ENCODE measurements at regions not wholly inside any gene's neighbourhood (a gene's known extent, or its start where the extent isn't known, plus 50 kb on each side); places are given as distances from the start of the nearest gene placed in this dataset.

GRCh38 chr14:42047421-42048055, 440.9 kb downstream of the LRFN5 start:
- DNase-seq = no peak
- Histone ChIP-seq H2BK5ac (ENCODE audit: low read depth, low read length, poor library complexity) (no peak overlapping the region), H3K79me2 (ENCODE audit: control insufficient read depth, insufficient read depth, low read length, poor library complexity) (no peaks in the 10 kb centered on the region), H4K91ac (ENCODE audit: low read depth, low read length) (no peak overlapping the region), H2BK12ac (ENCODE audit: low read length) (no peak overlapping the region), H2AK5ac (ENCODE audit: low read length) (no peak overlapping the region), H3K27me3 (ENCODE audit: insufficient read depth, low read length) (no peaks in the 10 kb centered on the region), H2BK120ac (ENCODE audit: insufficient read depth, low read length, poor library complexity) (no peak overlapping the region), H3K4ac (ENCODE audit: low read depth, low read length) (no peak overlapping the region), H3K79me1 (ENCODE audit: low read length) (no peaks in the 10 kb centered on the region), H3K18ac (ENCODE audit: low read length) (no peak overlapping the region), H3K4me1 (ENCODE audit: control insufficient read depth in 1 of 2, insufficient read depth in 2 of 2, low read length in 2 of 2) (no peaks in the 10 kb centered on the region), H2AFZ (ENCODE audit: insufficient read depth, low read length, poor library complexity) (no peak overlapping the region), H3K23ac (ENCODE audit: low read length) (no peak overlapping the region), H3K4me3 (ENCODE audit: low read depth, low read length) (no peak overlapping the region), H4K8ac (ENCODE audit: low read depth, low read length) (no peak overlapping the region), H3K4me2 (ENCODE audit: low read length) (no peak overlapping the region), H3K36me3 (ENCODE audit: control insufficient read depth in 1 of 2, insufficient read depth in 2 of 2, low read length in 2 of 2) (no peaks in the 10 kb centered on the region), H3K14ac (ENCODE audit: low read length) (no peak overlapping the region), H3K9ac (ENCODE audit: low read length) (no peak overlapping the region), H3K9me3 (ENCODE audit: insufficient read depth, low read depth, low read length) (no peaks in the 10 kb centered on the region), H3K27ac (ENCODE audit: low read depth, low read length) (no peak overlapping the region), H4K12ac (ENCODE audit: low read depth, low read length) (no peak overlapping the region)
- WGBS (ENCODE audit: extremely low coverage, insufficient coverage, insufficient read length) = no CpG with 5 or more reads among the region's 3 CpGs

GRCh38 chr14:42045383-42045782, 438.7 kb downstream of the LRFN5 start:
- no peak overlapping the region for H4K91ac ChIP-seq (ENCODE audit: low read depth, low read length)
- DNase-seq = no peak
- no peaks in the 10 kb centered on the region for H3K79me2 ChIP-seq (ENCODE audit: control insufficient read depth, insufficient read depth, low read length, poor library complexity)
- no peak overlapping the region for H3K14ac ChIP-seq (ENCODE audit: low read length)
- H2BK120ac ChIP-seq (ENCODE audit: insufficient read depth, low read length, poor library complexity) = no peak overlapping the region
- H3K36me3 ChIP-seq (ENCODE audit: control insufficient read depth in 1 of 2, insufficient read depth in 2 of 2, low read length in 2 of 2) = no peaks in the 10 kb centered on the region
- no peak overlapping the region for H4K8ac ChIP-seq (ENCODE audit: low read depth, low read length)
- no peaks in the 10 kb centered on the region for H3K27me3 ChIP-seq (ENCODE audit: insufficient read depth, low read length)
- H3K23ac ChIP-seq (ENCODE audit: low read length) = no peak overlapping the region
- no peak overlapping the region for H2AFZ ChIP-seq (ENCODE audit: insufficient read depth, low read length, poor library complexity)
- H4K12ac ChIP-seq (ENCODE audit: low read depth, low read length) = no peak overlapping the region
- H3K4me3 ChIP-seq (ENCODE audit: low read depth, low read length) = no peak overlapping the region
- H2BK5ac ChIP-seq (ENCODE audit: low read depth, low read length, poor library complexity) = no peak overlapping the region
- no peak overlapping the region for H2BK12ac ChIP-seq (ENCODE audit: low read length)
- no peak overlapping the region for H3K18ac ChIP-seq (ENCODE audit: low read length)
- WGBS (ENCODE audit: extremely low coverage, insufficient coverage, insufficient read length) = no CpG with 5 or more reads among the region's 3 CpGs
- H3K4me1 ChIP-seq (ENCODE audit: control insufficient read depth in 1 of 2, insufficient read depth in 2 of 2, low read length in 2 of 2) = no peaks in the 10 kb centered on the region
- no peak overlapping the region for H3K4me2 ChIP-seq (ENCODE audit: low read length)
- H3K9ac ChIP-seq (ENCODE audit: low read length) = no peak overlapping the region
- no peaks in the 10 kb centered on the region for H3K9me3 ChIP-seq (ENCODE audit: insufficient read depth, low read depth, low read length)
- no peak overlapping the region for H3K27ac ChIP-seq (ENCODE audit: low read depth, low read length)
- no peak overlapping the region for H3K4ac ChIP-seq (ENCODE audit: low read depth, low read length)
- H3K79me1 ChIP-seq (ENCODE audit: low read length) = no peaks in the 10 kb centered on the region
- H2AK5ac ChIP-seq (ENCODE audit: low read length) = no peak overlapping the region

DNA sequence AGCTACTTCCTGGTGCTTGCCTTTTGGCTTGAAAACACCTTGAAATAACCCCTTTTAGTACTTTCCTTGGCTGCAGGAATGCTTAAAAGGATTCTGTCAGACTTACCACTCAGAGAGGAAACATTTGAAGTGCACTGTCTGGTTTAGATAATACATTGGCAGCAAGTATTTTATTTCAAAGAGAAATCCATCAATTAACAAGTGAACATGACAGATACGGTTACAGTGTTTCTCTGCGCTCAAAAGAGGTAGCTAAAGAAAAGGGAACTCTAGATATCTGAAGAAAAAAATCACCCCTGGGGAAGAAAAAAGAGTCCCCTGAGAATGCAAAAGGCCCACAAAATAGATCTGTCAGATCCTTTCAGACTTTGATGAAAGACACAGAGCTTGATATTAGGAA, 421.9 kb downstream of the LRFN5 start:
- DNase-seq = no peak
- H4K8ac ChIP-seq (ENCODE audit: low read depth, low read length) = no peak overlapping the region

DNA sequence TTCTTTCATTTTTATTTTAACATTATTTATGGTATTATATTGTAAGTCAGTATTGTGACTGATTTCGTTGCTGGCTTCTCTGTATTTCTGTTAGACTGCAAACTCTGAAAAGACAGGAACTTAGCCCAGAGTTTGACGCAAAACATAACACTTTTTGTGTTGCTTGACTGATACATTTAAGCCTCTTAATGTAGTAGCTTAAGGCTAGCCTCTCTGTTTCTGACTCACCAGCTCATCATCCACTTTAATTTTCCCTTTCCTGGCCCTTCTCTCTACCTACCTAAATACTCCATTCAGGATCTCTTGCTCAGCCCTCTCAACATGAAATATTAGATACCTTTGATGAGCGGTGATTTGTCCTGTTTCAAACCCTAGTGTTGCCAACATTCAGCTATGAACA, 420.6 kb downstream of the LRFN5 start:
- Histone ChIP-seq H3K4me2 (ENCODE audit: low read length) (no peak overlapping the region), H4K12ac (ENCODE audit: low read depth, low read length) (no peak overlapping the region), H3K18ac (ENCODE audit: low read length) (no peak overlapping the region), H3K23ac (ENCODE audit: low read length) (no peak overlapping the region), H3K4ac (ENCODE audit: low read depth, low read length) (no peak overlapping the region), H2BK12ac (ENCODE audit: low read length) (no peak overlapping the region), H3K79me1 (ENCODE audit: low read length) (peaks cover 1% of the 10 kb centered on the region), H3K27ac (ENCODE audit: low read depth, low read length) (peak overlapping the region; percentile 73), H4K8ac (ENCODE audit: low read depth, low read length) (no peak overlapping the region), H3K9ac (ENCODE audit: low read length) (no peak overlapping the region), H2BK5ac (ENCODE audit: low read depth, low read length, poor library complexity) (no peak overlapping the region), H2AFZ (ENCODE audit: insufficient read depth, low read length, poor library complexity) (no peak overlapping the region), H3K36me3 (ENCODE audit: control insufficient read depth in 1 of 2, insufficient read depth in 2 of 2, low read length in 2 of 2) (no peaks in the 10 kb centered on the region), H3K9me3 (ENCODE audit: insufficient read depth, low read depth, low read length) (no peaks in the 10 kb centered on the region), H2BK120ac (ENCODE audit: insufficient read depth, low read length, poor library complexity) (no peak overlapping the region), H3K14ac (ENCODE audit: low read length) (no peak overlapping the region), H3K27me3 (ENCODE audit: insufficient read depth, low read length) (no peaks in the 10 kb centered on the region), H3K4me3 (ENCODE audit: low read depth, low read length) (no peak overlapping the region), H3K4me1 (ENCODE audit: control insufficient read depth in 1 of 2, insufficient read depth in 2 of 2, low read length in 2 of 2) (no peaks in the 10 kb centered on the region), H4K91ac (ENCODE audit: low read depth, low read length) (no peak overlapping the region), H3K79me2 (ENCODE audit: control insufficient read depth, insufficient read depth, low read length, poor library complexity) (no peaks in the 10 kb centered on the region), H2AK5ac (ENCODE audit: low read length) (no peak overlapping the region)
- no peak for DNase-seq
- WGBS (ENCODE audit: extremely low coverage, insufficient coverage, insufficient read length) = no CpG with 5 or more reads among the region's 3 CpGs

More for the DNA sequence above, 421.9 kb downstream of the LRFN5 start:
- H2BK120ac ChIP-seq (ENCODE audit: insufficient read depth, low read length, poor library complexity) = no peak overlapping the region
- H4K12ac ChIP-seq (ENCODE audit: low read depth, low read length) = no peak overlapping the region
- no peak overlapping the region for H3K9ac ChIP-seq (ENCODE audit: low read length)
- H3K9me3 ChIP-seq (ENCODE audit: insufficient read depth, low read depth, low read length) = no peaks in the 10 kb centered on the region
- no peak overlapping the region for H4K91ac ChIP-seq (ENCODE audit: low read depth, low read length)
- H3K14ac ChIP-seq (ENCODE audit: low read length) = no peak overlapping the region
- no peak overlapping the region for H3K4me2 ChIP-seq (ENCODE audit: low read length)
- H2AK5ac ChIP-seq (ENCODE audit: low read length) = no peak overlapping the region
- WGBS (ENCODE audit: extremely low coverage, insufficient coverage, insufficient read length) = no CpG with 5 or more reads among the region's 2 CpGs
- H3K23ac ChIP-seq (ENCODE audit: low read length) = no peak overlapping the region
- H3K4ac ChIP-seq (ENCODE audit: low read depth, low read length) = no peak overlapping the region
- H3K18ac ChIP-seq (ENCODE audit: low read length) = no peak overlapping the region
- H2BK5ac ChIP-seq (ENCODE audit: low read depth, low read length, poor library complexity) = no peak overlapping the region
- no peaks in the 10 kb centered on the region for H3K36me3 ChIP-seq (ENCODE audit: control insufficient read depth in 1 of 2, insufficient read depth in 2 of 2, low read length in 2 of 2)
- H3K79me1 ChIP-seq (ENCODE audit: low read length) = peaks cover 1% of the 10 kb centered on the region
- no peaks in the 10 kb centered on the region for H3K4me1 ChIP-seq (ENCODE audit: control insufficient read depth in 1 of 2, insufficient read depth in 2 of 2, low read length in 2 of 2)
- no peak overlapping the region for H2AFZ ChIP-seq (ENCODE audit: insufficient read depth, low read length, poor library complexity)
- H2BK12ac ChIP-seq (ENCODE audit: low read length) = no peak overlapping the region
- H3K27me3 ChIP-seq (ENCODE audit: insufficient read depth, low read length) = no peaks in the 10 kb centered on the region
- H3K27ac ChIP-seq (ENCODE audit: low read depth, low read length) = peak overlapping the region; percentile 92
- H3K79me2 ChIP-seq (ENCODE audit: control insufficient read depth, insufficient read depth, low read length, poor library complexity) = no peaks in the 10 kb centered on the region
- H3K4me3 ChIP-seq (ENCODE audit: low read depth, low read length) = no peak overlapping the region
